HepG2 (cell line): ENCODE measurements at regions not wholly inside any gene's neighbourhood (a gene's known extent, or its start where the extent isn't known, plus 50 kb on each side); places are given as distances from the start of the nearest gene placed in this dataset.

Experiments
- ATAC-seq: fragments of 200-7000 bp; cut with Tn5 transposase; 3 replicates; pipeline ENCODE4 v1.9.1; 2020; ENCODE audit warnings: mild to moderate bottlenecking, moderate library complexity
- BruUV-seq: library from RNA; stranded (reverse); fragments of 400-500 nt; replicated peaks from 2 replicates; lab custom pipeline; 2021; lab: Mats Ljungman, UMichigan
- CTCF ChIA-PET: fragments of 300-600 bp; formaldehyde crosslinking; extraction: SDS; loops from one replicate; lab custom pipeline; 2021; ENCODE audit warnings: low total read pairs, inconsistent platforms, low intra/inter-chr PET ratio; lab: Yijun Ruan, JAX
- POLR2A ChIA-PET: fragments of 350-600 bp; sonication (Branson Sonifier 250); formaldehyde crosslinking; loops from one replicate; lab custom pipeline; 2020; ENCODE audit warnings: antibody characterized with exemption, inconsistent platforms; lab: Yijun Ruan, JAX
- DNase-seq: peaks from one replicate; pipeline ENCODE4 v3.0.0-alpha.2; 2015; ENCODE audit warnings: low spot score
- FAIRE-seq: peaks from 3 replicates; lab custom pipeline; 2011; peaks lifted over from hg19 to GRCh38; lab: Jason Lieb, UNC
- H2AFZ ChIP-seq: one replicate; pipeline ENCODE4 v1.6.1; 2011; ENCODE audit warnings: low read length, inconsistent platforms
- H3K27ac ChIP-seq: fragments of 300-600 bp; 3 replicates; pipeline ENCODE4 v1.8.0; 2011; ENCODE audit warnings: mixed run types, mild to moderate bottlenecking, mixed read lengths, low read length, inconsistent platforms; ENCODE audit not compliant: insufficient read depth; ENCODE audit errors: extremely low read length
- H3K27me3 ChIP-seq, 2 experiments: fragments of 200-600 bp in 1 of 2; 2 replicates in 1 of 2; 3 replicates in 1 of 2; pipeline versions ENCODE4 v1.6.0 to v1.8.0; 2011; ENCODE audit warnings: low read length in 2 of 2, mild to moderate bottlenecking in 2 of 2, moderate library complexity in 2 of 2, inconsistent platforms in 1 of 2; ENCODE audit not compliant: insufficient read depth in 2 of 2, control insufficient read depth in 1 of 2
- H3K36me3 ChIP-seq, 2 experiments: fragments of 200-600 bp in 1 of 2; replicated peaks in 1 of 2; 2 replicates in 1 of 2; 3 replicates in 1 of 2; pipeline versions ENCODE4 v1.5.1 to v1.8.0; 2011; ENCODE audit warnings: low read length in 2 of 2, inconsistent platforms in 1 of 2; ENCODE audit not compliant: insufficient read depth in 2 of 2, control insufficient read depth in 1 of 2
- H3K4me1 ChIP-seq: 2 replicates; pipeline ENCODE4 v1.5.1; 2012; ENCODE audit warnings: low read length, inconsistent platforms; ENCODE audit not compliant: insufficient read depth
- H3K4me2 ChIP-seq: 2 replicates; pipeline ENCODE4 v1.6.0; 2011; ENCODE audit warnings: low read depth, low read length, inconsistent platforms
- H3K4me3 ChIP-seq, 3 experiments: fragments of 200-600 bp in 1 of 3; sonication (generic), shearing (Covaris generic) in 1 of 3; replicated peaks in 1 of 3; 2 replicates each; pipeline ENCODE4 v1.5.1; 2011 to 2016; ENCODE audit warnings: low read length in 3 of 3, inconsistent platforms in 2 of 3, low read depth in 2 of 3, mild to moderate bottlenecking in 2 of 3, control low read depth in 1 of 3, mixed read lengths in 1 of 3; ENCODE audit not compliant: insufficient read depth in 1 of 3
- H3K79me2 ChIP-seq: one replicate; pipeline ENCODE4 v1.6.1; 2011; ENCODE audit warnings: low read length, inconsistent platforms; ENCODE audit not compliant: insufficient read depth
- H3K9ac ChIP-seq: 2 replicates; pipeline ENCODE4 v1.6.0; 2011; ENCODE audit warnings: mild to moderate bottlenecking, low read depth, low read length, inconsistent platforms; ENCODE audit not compliant: insufficient read depth
- H3K9me3 ChIP-seq: 2 replicates; pipeline ENCODE4 v1.5.1; 2012; ENCODE audit warnings: mild to moderate bottlenecking, low read length
- H4K20me1 ChIP-seq: 2 replicates; pipeline ENCODE4 v1.6.0; 2011; ENCODE audit warnings: inconsistent platforms, mild to moderate bottlenecking, low read length, moderate library complexity; ENCODE audit not compliant: insufficient read depth
- CC2D1A ChIP-seq: sonication (generic); formaldehyde crosslinking; IDR thresholded peaks from 2 replicates; pipeline ENCODE4 v1.8.1; 2023; ENCODE audit warnings: mild to moderate bottlenecking, missing genetic modification reagents
- CREB1 ChIP-seq, 2 experiments: fragments of 450-650 bp in 1 of 2; IDR thresholded peaks; 2 replicates each; pipeline ENCODE4 v1.6.1; 2016 to 2017; ENCODE audit warnings: control low read depth in 1 of 2, mild to moderate bottlenecking in 1 of 2, missing compliant biosample characterization in 1 of 2, missing genetic modification characterization in 1 of 2
- FOXO1 ChIP-seq: sonication (generic); formaldehyde crosslinking; IDR thresholded peaks from 2 replicates; pipeline ENCODE4 v1.4.0; 2020; ENCODE audit warnings: missing genetic modification reagents
- GPN1 ChIP-seq: sonication (generic); formaldehyde crosslinking; IDR thresholded peaks from 2 replicates; pipeline ENCODE4 v1.5.1; 2020; ENCODE audit warnings: missing genetic modification reagents, borderline replicate concordance
- HINFP ChIP-seq: sonication (generic); formaldehyde crosslinking; IDR thresholded peaks from 2 replicates; pipeline ENCODE4 v1.4.0; 2020; ENCODE audit warnings: low read depth, mild to moderate bottlenecking, missing genetic modification reagents
- JUN ChIP-seq: sonication (generic); formaldehyde crosslinking; IDR thresholded peaks from 2 replicates; pipeline ENCODE4 v1.4.0; 2020; ENCODE audit warnings: mild to moderate bottlenecking, missing genetic modification reagents
- MBNL3 ChIP-seq: fragments of 250-450 bp; sonication (Bioruptor Pico); conservative IDR thresholded peaks from 2 replicates; pipeline ENCODE4 v1.8.0; 2022; ENCODE audit warnings: mild to moderate bottlenecking, inconsistent platforms
- MIER2 ChIP-seq: IDR thresholded peaks from 2 replicates; pipeline ENCODE4 v1.6.1; 2016; ENCODE audit warnings: missing biosample characterization, missing genetic modification reagents
- MYC ChIP-seq: sonication (generic); formaldehyde crosslinking; IDR thresholded peaks from 2 replicates; pipeline ENCODE4 v1.9.0; 2021; ENCODE audit warnings: missing genetic modification reagents, borderline replicate concordance
- RAD51 ChIP-seq: fragments of 450-650 bp; IDR thresholded peaks from 2 replicates; pipeline ENCODE4 v1.6.1; 2016; ENCODE audit warnings: borderline replicate concordance
- U2AF1 ChIP-seq: fragments of 200-400 bp; formaldehyde crosslinking; optimal IDR thresholded peaks from 2 replicates; pipeline ENCODE3; 2017; ENCODE audit warnings: mild to moderate bottlenecking, low read depth, low read length
- ZNF251 ChIP-seq: sonication (generic); formaldehyde crosslinking; IDR thresholded peaks from 2 replicates; pipeline ENCODE4 v1.9.0; 2021; ENCODE audit warnings: mild to moderate bottlenecking, missing genetic modification reagents
- ZNF329 ChIP-seq: sonication (generic); formaldehyde crosslinking; IDR thresholded peaks from 2 replicates; pipeline ENCODE4 v1.9.0; 2021; ENCODE audit warnings: low read depth, mild to moderate bottlenecking, missing genetic modification reagents
- ZNF333 ChIP-seq: sonication (generic); formaldehyde crosslinking; IDR thresholded peaks from 2 replicates; pipeline ENCODE4 v1.4.0; 2020; ENCODE audit warnings: mild to moderate bottlenecking, missing genetic modification reagents, borderline replicate concordance
- ZNF496 ChIP-seq: sonication (generic); formaldehyde crosslinking; IDR thresholded peaks from 2 replicates; pipeline ENCODE4 v1.8.1; 2023; ENCODE audit warnings: mild to moderate bottlenecking, moderate library complexity, missing genetic modification reagents; ENCODE audit not compliant: insufficient replicate concordance
- ZNF629 ChIP-seq: sonication (generic); formaldehyde crosslinking; conservative IDR thresholded peaks from 2 replicates; pipeline ENCODE4 v1.5.0; 2020; ENCODE audit warnings: missing genetic modification reagents
- WGBS: methylation state at CpG from one replicate; pipeline ENCODE4 v1.1.6; 2017; ENCODE audit warnings: low lambda C conversion rate; 5-methylcytosine and 5-hydroxymethylcytosine counted together
- in situ Hi-C: cut with HindIII; loops from 2 replicates; pipeline ENCODE4 v1.10.0; 2017; ENCODE audit warnings: low pct_unique_long_range_greater_than_20kb; ENCODE audit not compliant: extremely low pct_ligation_motif_present
- intact Hi-C: fragments of 100-400 bp; cut with micrococcal nuclease; formaldehyde crosslinking; loops from one replicate; pipeline ENCODE4 v1.10.0; 2022; ENCODE audit not compliant: unreplicated experiment
- TF ChIP-seq, protein P1 (sequence below): sonication (generic); formaldehyde crosslinking; IDR thresholded peaks from 2 replicates; pipeline ENCODE4 v1.5.1; 2020; ENCODE audit warnings: mild to moderate bottlenecking, missing genetic modification reagents

GRCh38 chr3:110684466-110684865, 387.1 kb upstream of the NECTIN3 start (continued):
- TF ChIP-seq, protein P1, sequence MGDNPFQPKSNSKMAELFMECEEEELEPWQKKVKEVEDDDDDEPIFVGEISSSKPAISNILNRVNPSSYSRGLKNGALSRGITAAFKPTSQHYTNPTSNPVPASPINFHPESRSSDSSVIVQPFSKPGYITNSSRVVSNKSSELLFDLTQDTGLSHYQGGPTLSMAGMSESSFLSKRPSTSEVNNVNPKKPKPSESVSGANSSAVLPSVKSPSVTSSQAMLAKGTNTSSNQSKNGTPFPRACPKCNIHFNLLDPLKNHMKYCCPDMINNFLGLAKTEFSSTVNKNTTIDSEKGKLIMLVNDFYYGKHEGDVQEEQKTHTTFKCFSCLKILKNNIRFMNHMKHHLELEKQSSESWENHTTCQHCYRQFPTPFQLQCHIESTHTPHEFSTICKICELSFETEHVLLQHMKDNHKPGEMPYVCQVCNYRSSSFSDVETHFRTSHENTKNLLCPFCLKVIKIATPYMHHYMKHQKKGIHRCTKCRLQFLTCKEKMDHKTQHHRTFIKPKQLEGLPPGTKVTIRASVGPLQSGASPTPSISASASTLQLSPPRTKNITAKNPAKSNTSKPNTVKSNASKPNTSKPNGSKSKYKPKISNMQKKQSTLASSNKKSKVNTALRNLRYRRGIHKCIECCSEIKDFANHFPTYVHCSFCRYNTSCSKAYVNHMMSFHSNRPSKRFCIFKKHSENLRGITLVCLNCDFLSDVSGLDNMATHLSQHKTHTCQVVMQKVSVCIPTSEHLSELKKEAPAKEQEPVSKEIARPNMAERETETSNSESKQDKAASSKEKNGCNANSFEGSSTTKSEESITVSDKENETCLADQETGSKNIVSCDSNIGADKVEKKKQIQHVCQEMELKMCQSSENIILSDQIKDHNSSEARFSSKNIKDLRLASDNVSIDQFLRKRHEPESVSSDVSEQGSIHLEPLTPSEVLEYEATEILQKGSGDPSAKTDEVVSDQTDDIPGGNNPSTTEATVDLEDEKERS (CRISPR knock-in tag), result no peak
- TF ChIP-seq MBNL3 (no peak), MIER2 (no peak), RAD51 (no peak), JUN (CRISPR knock-in tag) (no peak), ZNF496 (CRISPR knock-in tag) (no peak), U2AF1 (no peak)

DNA sequence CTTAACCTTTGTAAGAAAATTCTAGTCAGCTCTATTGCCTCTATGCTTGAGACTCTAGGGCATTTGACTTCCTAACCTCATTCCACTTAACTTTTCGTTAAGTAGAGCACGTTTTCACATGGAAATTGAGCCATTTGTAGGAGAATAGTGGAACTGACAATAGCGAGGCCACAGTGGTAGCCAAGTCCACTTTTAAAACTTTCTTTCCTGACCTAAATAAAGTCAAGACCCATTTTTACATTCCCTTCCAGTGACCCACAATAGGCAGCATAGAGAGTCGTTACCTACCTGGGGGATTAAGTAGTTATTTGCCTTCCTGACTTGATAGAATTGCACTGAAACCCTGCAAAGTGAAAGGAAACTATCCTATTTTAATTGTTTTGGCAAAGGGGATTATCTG, 386.0 kb upstream of the NECTIN3 start:
- intact Hi-C loops, result no loop called here
- H3K9me3 ChIP-seq, result no peaks in the 10 kb centered on the region
- ChIA-PET CTCF (no interaction called here), POLR2A (no interaction called here)
- DNase-seq (no peak), ATAC-seq (no peak), FAIRE-seq (no peak)
- no peaks in the 10 kb centered on the region for H3K27me3 ChIP-seq
- H2AFZ ChIP-seq, result no peak overlapping the region
- H3K79me2 ChIP-seq, result no peaks in the 10 kb centered on the region
- H4K20me1 ChIP-seq, result no peaks in the 10 kb centered on the region
- no peak overlapping the region for H3K9ac ChIP-seq
- H3K4me3 ChIP-seq, result no peak overlapping the region
- in situ Hi-C loops, result no loop called here
- no peak overlapping the region for H3K27ac ChIP-seq
- 17% methylated on average over 4 of the region's 4 CpGs for WGBS
- H3K36me3 ChIP-seq, result no peaks in the 10 kb centered on the region
- BruUV-seq, result no TSS peak
- no peaks in the 10 kb centered on the region for H3K4me1 ChIP-seq
- H3K4me2 ChIP-seq, result no peak overlapping the region
- no peak for TF ChIP-seq ZNF251
- no peak for TF ChIP-seq ZNF629 (CRISPR knock-in tag)
- TF ChIP-seq FOXO1, result no peak
- TF ChIP-seq CREB1 (IDR thresholded peaks at IDR 0.05), result no peak
- TF ChIP-seq CREB1 (CRISPR knock-in tag; IDR thresholded peaks at IDR 0.05), result no peak
- TF ChIP-seq GPN1 (CRISPR knock-in tag), result no peak
- TF ChIP-seq HINFP (CRISPR knock-in tag), result no peak
- no peak for TF ChIP-seq ZNF333
- TF ChIP-seq ZNF329 (CRISPR knock-in tag), result no peak
- no peak for TF ChIP-seq CC2D1A (CRISPR knock-in tag)
- TF ChIP-seq MYC, result no peak
